Effector memory CD4-positive, alpha-beta T cell (primary cell): ENCODE measurements at regions not wholly inside any gene's neighbourhood (a gene's known extent, or its start where the extent isn't known, plus 50 kb on each side); places are given as distances from the start of the nearest gene placed in this dataset.

Experiments
- DNase-seq, 3 donors: peaks; one replicate each; pipeline ENCODE4 v3.0.0-alpha.2; 2020
- H3K27ac ChIP-seq: 2 replicates; pipeline ENCODE4 v1.7.0; 2013; ENCODE audit warnings: mild to moderate bottlenecking, low read length, moderate library complexity; ENCODE audit not compliant: insufficient read depth, poor library complexity, severe bottlenecking
- H3K27me3 ChIP-seq: replicated peaks from 2 replicates; pipeline ENCODE4 v1.7.0; 2013; ENCODE audit warnings: mild to moderate bottlenecking, low read length; ENCODE audit not compliant: insufficient read depth, control insufficient read depth, poor library complexity, severe bottlenecking
- H3K36me3 ChIP-seq: 2 replicates; pipeline ENCODE4 v1.7.0; 2013; ENCODE audit warnings: mild to moderate bottlenecking, low read length, moderate library complexity; ENCODE audit not compliant: control insufficient read depth, insufficient read depth
- H3K4me1 ChIP-seq: 2 replicates; pipeline ENCODE4 v1.7.0; 2013; ENCODE audit warnings: low read length, mild to moderate bottlenecking; ENCODE audit not compliant: control insufficient read depth, insufficient read depth, poor library complexity, severe bottlenecking
- H3K4me3 ChIP-seq: 2 replicates; pipeline ENCODE4 v1.7.0; 2013; ENCODE audit warnings: low read length, low read depth, mild to moderate bottlenecking; ENCODE audit not compliant: insufficient read depth, poor library complexity, severe bottlenecking
- H3K9me3 ChIP-seq: 2 replicates; pipeline ENCODE4 v1.7.0; 2013; ENCODE audit warnings: mild to moderate bottlenecking, low read length, moderate library complexity; ENCODE audit not compliant: control insufficient read depth

GRCh38 chr3:70734756-70735155 is 422.3 kb upstream of the MDFIC2 start:
- no peak for DNase-seq

GRCh38 chr3:70731046-70731445 is 418.6 kb upstream of the MDFIC2 start:
- Histone ChIP-seq H3K9me3 (no peaks in the 10 kb centered on the region), H3K4me3 (no peak overlapping the region), H3K27ac (no peak overlapping the region), H3K27me3 (no peaks in the 10 kb centered on the region), H3K36me3 (no peaks in the 10 kb centered on the region), H3K4me1 (no peaks in the 10 kb centered on the region)
- no peak for DNase-seq

More at GRCh38 chr3:70734756-70735155, 422.3 kb upstream of the MDFIC2 start:
- Histone ChIP-seq H3K36me3 (no peaks in the 10 kb centered on the region), H3K4me1 (no peaks in the 10 kb centered on the region), H3K27me3 (no peaks in the 10 kb centered on the region), H3K27ac (no peak overlapping the region), H3K4me3 (no peak overlapping the region), H3K9me3 (no peaks in the 10 kb centered on the region)

- no peak overlapping the region for H3K4me3 ChIP-seq
- H3K36me3 ChIP-seq: no peaks in the 10 kb centered on the region
- H3K27ac ChIP-seq: no peak overlapping the region
- H3K4me1 ChIP-seq: no peaks in the 10 kb centered on the region
- no peak for DNase-seq
- no peaks in the 10 kb centered on the region for H3K9me3 ChIP-seq
- no peaks in the 10 kb centered on the region for H3K27me3 ChIP-seq
These were observed 417.4 kb upstream of the MDFIC2 start for GRCh38 chr3:70729845-70730244.

GRCh38 chr3:70728311-70728710 is 415.9 kb upstream of the MDFIC2 start:
- no peak overlapping the region for H3K27ac ChIP-seq
- no peaks in the 10 kb centered on the region for H3K27me3 ChIP-seq
- H3K9me3 ChIP-seq: no peaks in the 10 kb centered on the region
- no peak overlapping the region for H3K4me3 ChIP-seq
- no peak for DNase-seq
- no peaks in the 10 kb centered on the region for H3K4me1 ChIP-seq
- H3K36me3 ChIP-seq: no peaks in the 10 kb centered on the region

GRCh38 chr3:70726961-70727360 is 414.5 kb upstream of the MDFIC2 start:
- Histone ChIP-seq H3K36me3 (no peaks in the 10 kb centered on the region), H3K9me3 (no peaks in the 10 kb centered on the region), H3K27ac (no peak overlapping the region), H3K4me3 (no peak overlapping the region), H3K4me1 (no peaks in the 10 kb centered on the region), H3K27me3 (no peaks in the 10 kb centered on the region)
- DNase-seq: no peak

- H3K36me3 ChIP-seq: no peaks in the 10 kb centered on the region
- H3K4me1 ChIP-seq: no peaks in the 10 kb centered on the region
- no peak overlapping the region for H3K4me3 ChIP-seq
- H3K9me3 ChIP-seq: no peaks in the 10 kb centered on the region
- H3K27me3 ChIP-seq: no peaks in the 10 kb centered on the region
- no peak overlapping the region for H3K27ac ChIP-seq
- DNase-seq: no peak
These were observed 413.9 kb upstream of the MDFIC2 start for GRCh38 chr3:70726096-70726938.

GRCh38 chr3:70722018-70722417 is 409.6 kb upstream of the MDFIC2 start:
- no peaks in the 10 kb centered on the region for H3K4me1 ChIP-seq

GRCh38 chr3:70716832-70717231 is 404.4 kb upstream of the MDFIC2 start:
- DNase-seq: no peak
- peaks cover 6% of the 10 kb centered on the region for H3K9me3 ChIP-seq
- no peaks in the 10 kb centered on the region for H3K4me1 ChIP-seq
- no peaks in the 10 kb centered on the region for H3K27me3 ChIP-seq
- H3K27ac ChIP-seq: no peak overlapping the region
- H3K36me3 ChIP-seq: no peaks in the 10 kb centered on the region
- no peak overlapping the region for H3K4me3 ChIP-seq

More at GRCh38 chr3:70722018-70722417, 409.6 kb upstream of the MDFIC2 start:
- no peak for DNase-seq
- Histone ChIP-seq H3K9me3 (no peaks in the 10 kb centered on the region), H3K36me3 (no peaks in the 10 kb centered on the region), H3K4me3 (no peak overlapping the region), H3K27me3 (no peaks in the 10 kb centered on the region), H3K27ac (no peak overlapping the region)

GRCh38 chr3:70712449-70713082 is 400.1 kb upstream of the MDFIC2 start:
- no peaks in the 10 kb centered on the region for H3K4me1 ChIP-seq
- no peak for DNase-seq
- peaks cover 6% of the 10 kb centered on the region for H3K9me3 ChIP-seq
- no peaks in the 10 kb centered on the region for H3K36me3 ChIP-seq
- H3K27ac ChIP-seq: no peak overlapping the region
- H3K27me3 ChIP-seq: no peaks in the 10 kb centered on the region
- H3K4me3 ChIP-seq: no peak overlapping the region
